ENCODE measurements at regions not wholly inside any gene's neighbourhood (a gene's known extent, or its start where the extent isn't known, plus 50 kb on each side); places are given as distances from the start of the nearest gene placed in this dataset.

GRCh38 chrX:115898382-115899001 is 272.1 kb upstream of the AGTR2 start:
- TF ChIP-seq CTCF (IDR thresholded peaks at IDR 0.05), result peak; percentile 22
- no peak for TF ChIP-seq ZFX (IDR thresholded peaks at IDR 0.05; ENCODE audit: borderline replicate concordance)

All from 22Rv1 (cell line).